ENCODE measurements at regions not wholly inside any gene's neighbourhood (a gene's known extent, or its start where the extent isn't known, plus 50 kb on each side); places are given as distances from the start of the nearest gene placed in this dataset.

GRCh38 chr13:62210951-62211350 is 795.3 kb upstream of the PCDH20 start:
- Histone ChIP-seq H3K27ac (ENCODE audit: insufficient read depth, low read depth, low read length) (no peak overlapping the region), H3K9me3 (replicated peaks; ENCODE audit: control insufficient read depth, insufficient read depth, low read length) (no peaks in the 10 kb centered on the region), H3K9ac (replicated peaks; ENCODE audit: extremely low read depth, insufficient read depth, low read length) (no peak overlapping the region), H4K20me1 (replicated peaks; ENCODE audit: control insufficient read depth, extremely low read depth, insufficient read depth, low read length) (no peaks in the 10 kb centered on the region), H3K9me1 (replicated peaks; ENCODE audit: control insufficient read depth, extremely low read depth, insufficient read depth, low read length) (no peaks in the 10 kb centered on the region), H3K4me2 (ENCODE audit: insufficient read depth, low read length) (no peak overlapping the region), H3K4me1 (ENCODE audit: control insufficient read depth, extremely low read depth, insufficient read depth, low read length) (no peaks in the 10 kb centered on the region), H3K36me3 (ENCODE audit: control insufficient read depth in 2 of 2, extremely low read depth in 1 of 2, insufficient read depth in 2 of 2, low read length in 2 of 2) (no peaks in the 10 kb centered on the region), H3K4me3 (replicated peaks in 1 of 3; ENCODE audit: insufficient read depth in 1 of 3, low read depth in 1 of 3, low read length in 3 of 3) (no peak overlapping the region), H3K79me2 (ENCODE audit: control insufficient read depth, insufficient read depth, low read length) (no peaks in the 10 kb centered on the region), H2AFZ (ENCODE audit: low read depth, low read length) (no peak overlapping the region), H3K27me3 (ENCODE audit: control insufficient read depth in 2 of 2, insufficient read depth in 2 of 2, low read length in 2 of 2) (no peaks in the 10 kb centered on the region)
- DNase-seq (ENCODE audit: low read depth, low spot score) = no peak
- dilution Hi-C loops (cut with MboI; ENCODE audit: extremely low pct_ligation_motif_present, low sequenced_read_pairs) (no loop called here), intact Hi-C loops (cut with micrococcal nuclease) (no loop called here)
- TF ChIP-seq FOS (IDR thresholded peaks at IDR 0.05; ENCODE audit: borderline replicate concordance, insufficient read depth, low read length) = no peak
- no peak for TF ChIP-seq POLR2A (IDR thresholded peaks at IDR 0.05; ENCODE audit: low read depth, low read length)
- no peak for TF ChIP-seq GATA2 (IDR thresholded peaks at IDR 0.05; ENCODE audit: insufficient read depth, insufficient read length, low read depth, low read length)
- TF ChIP-seq MAX (IDR thresholded peaks at IDR 0.05; ENCODE audit: insufficient read depth, insufficient read length) = no peak
- no peak for TF ChIP-seq CTCF (IDR thresholded peaks at IDR 0.05; ENCODE audit: extremely low read depth in 1 of 2, insufficient read depth in 1 of 2, low read depth in 1 of 2, low read length in 2 of 2)
- TF ChIP-seq JUN (IDR thresholded peaks at IDR 0.05; ENCODE audit: borderline replicate concordance, insufficient read depth, insufficient read length, low read depth) = no peak
- TF ChIP-seq EZH2 (IDR thresholded peaks at IDR 0.05; ENCODE audit: borderline replicate concordance, low read depth, low read length, severe bottlenecking) = no peak
- TF ChIP-seq POLR2AphosphoS5 (IDR thresholded peaks at IDR 0.05; ENCODE audit: insufficient read depth, low read depth, low read length) = no peak
- no peak for TF ChIP-seq MYC (IDR thresholded peaks at IDR 0.05; ENCODE audit: low read depth, low read length)
- POLR2A ChIA-PET = no interaction called here
- CTCF ChIA-PET = no interaction called here
- no TSS peak for BruUV-seq (replicated peaks)
- FAIRE-seq = no peak

Data from endothelial cell of umbilical vein (primary cell).